Stimulated activated CD4-positive, alpha-beta T cell treated with anti-CD3 and anti-CD28 coated beads, Interleukin-4, amount 100 ng/mL, for 24 hours (primary cell): ENCODE measurements at regions not wholly inside any gene's neighbourhood (a gene's known extent, or its start where the extent isn't known, plus 50 kb on each side); places are given as distances from the start of the nearest gene placed in this dataset.

ENCODE experiments used
- DNase-seq: peaks from one replicate; pipeline ENCODE4 v3.0.0-alpha.2; 2020

- no peak for DNase-seq
Measured at GRCh38 chr3:30341079-30341478, 265.3 kb upstream of the TGFBR2 start.

- DNase-seq = no peak
Measured at GRCh38 chr3:30341851-30342250, 264.6 kb upstream of the TGFBR2 start.

DNA sequence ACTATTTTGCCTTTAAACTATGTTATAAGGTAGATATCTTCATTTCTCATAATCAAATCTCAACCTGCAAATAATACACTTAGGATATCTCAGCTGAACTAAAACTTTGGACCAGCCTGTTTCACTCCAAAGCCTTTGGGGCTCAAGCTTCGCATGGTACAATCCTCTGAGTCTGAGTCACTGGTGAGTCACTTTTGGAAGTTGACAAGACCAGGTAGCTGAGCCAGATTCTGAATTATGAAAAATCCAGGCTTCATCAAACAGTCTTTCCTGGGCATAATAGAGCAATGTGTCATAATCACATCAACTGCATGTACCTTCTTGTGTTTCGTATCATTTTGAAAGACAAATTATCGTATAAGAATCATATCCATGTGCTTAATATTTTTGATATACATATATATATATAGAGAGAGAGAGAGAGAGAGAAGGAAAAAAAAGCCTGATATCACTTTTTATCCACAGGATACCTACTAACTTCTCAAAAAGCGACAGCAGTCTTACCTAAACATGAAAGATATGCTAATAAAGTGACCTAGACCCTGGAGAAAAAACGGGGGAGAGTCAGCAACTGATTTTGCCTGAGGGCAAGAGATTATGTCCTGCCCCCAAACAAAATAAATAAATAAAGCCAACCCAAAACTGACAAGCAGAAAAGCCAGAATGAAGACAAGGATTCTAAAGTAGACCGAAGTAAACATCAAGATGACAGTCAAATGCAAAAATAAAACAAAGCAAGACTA, 263.9 kb upstream of the TGFBR2 start:
- DNase-seq = peak; percentile 41

DNA sequence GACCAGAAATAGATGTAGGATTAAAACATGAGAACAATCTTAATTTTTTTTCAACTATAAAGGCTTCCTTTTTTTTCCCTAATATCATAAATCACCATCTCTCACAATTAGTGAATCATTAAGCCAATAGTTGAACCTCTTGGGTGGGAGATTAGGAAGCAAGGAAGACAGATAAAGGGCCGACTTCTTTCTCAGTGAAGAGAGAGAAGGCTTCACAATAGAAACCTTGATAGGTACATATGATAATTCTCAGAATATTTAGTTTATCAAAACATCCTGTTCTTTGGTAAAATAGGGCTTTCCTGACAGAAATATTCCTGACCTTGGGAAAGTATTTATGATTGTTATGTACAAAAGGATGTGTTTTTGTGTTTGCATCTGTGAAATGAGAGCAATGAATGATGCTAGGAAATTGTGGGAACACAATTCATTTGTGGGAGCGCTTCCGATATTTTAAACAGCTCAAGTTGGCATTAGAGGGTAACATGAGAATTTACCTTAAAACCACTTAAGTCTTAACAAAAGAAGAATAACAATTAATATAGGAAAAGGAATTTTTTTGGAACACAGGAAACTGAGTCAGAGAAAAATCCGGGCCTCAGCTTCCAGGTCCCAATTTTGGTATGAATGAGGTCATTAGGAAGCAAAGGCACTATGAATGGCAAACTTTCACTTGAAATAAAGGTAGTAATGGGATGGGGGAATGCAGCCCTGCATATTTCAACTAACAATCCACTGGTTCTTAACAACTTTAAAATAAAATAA, 263.2 kb upstream of the TGFBR2 start:
- DNase-seq = no peak

GRCh38 chr3:30343861-30344260, 262.5 kb upstream of the TGFBR2 start:
- DNase-seq = no peak

DNA sequence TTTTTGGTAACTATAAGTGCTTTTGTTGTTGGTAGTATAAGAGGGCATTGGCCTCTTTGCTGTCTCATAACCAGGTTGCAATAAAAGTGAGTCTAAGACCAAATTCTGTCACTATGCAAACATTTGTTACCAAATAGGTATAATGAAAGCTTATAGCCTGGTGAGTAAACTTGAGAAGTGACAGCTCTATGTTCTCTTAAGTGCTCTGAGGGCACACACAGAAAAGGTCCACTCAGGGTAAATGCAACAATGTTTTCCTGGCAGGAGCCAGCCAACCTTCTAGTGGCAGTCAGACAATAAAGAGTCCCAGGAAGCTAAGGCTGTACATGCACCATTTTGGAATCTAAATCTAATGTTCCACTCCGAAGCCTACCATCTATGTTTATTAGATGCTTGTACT, 262.1 kb upstream of the TGFBR2 start:
- DNase-seq = no peak

DNA sequence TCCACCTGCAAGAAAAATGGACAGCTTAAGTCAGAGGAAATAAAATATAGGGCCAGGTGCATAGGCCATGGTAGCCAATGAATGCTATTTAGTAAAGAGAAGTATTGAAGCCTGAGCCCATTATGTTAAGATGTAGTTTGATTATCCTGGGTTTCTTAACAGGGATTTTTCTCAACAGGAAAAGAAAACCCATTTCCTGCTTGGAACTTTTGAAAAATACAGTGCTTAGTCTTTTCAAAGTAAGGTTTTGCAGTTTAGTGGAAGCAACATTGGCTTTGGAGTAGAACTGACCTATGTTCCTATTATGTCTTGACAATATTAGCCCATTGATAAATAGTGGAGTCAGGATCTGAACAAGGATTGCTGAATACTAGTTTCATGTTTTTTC, 259.5 kb upstream of the TGFBR2 start:
- no peak for DNase-seq

- peak; percentile 64 for DNase-seq
Measured at GRCh38 chr3:30347679-30348216, 258.7 kb upstream of the TGFBR2 start.

GRCh38 chr3:30349507-30349906, 256.9 kb upstream of the TGFBR2 start:
- DNase-seq = no peak

GRCh38 chr3:30350011-30350410, 256.4 kb upstream of the TGFBR2 start:
- DNase-seq = no peak

DNA sequence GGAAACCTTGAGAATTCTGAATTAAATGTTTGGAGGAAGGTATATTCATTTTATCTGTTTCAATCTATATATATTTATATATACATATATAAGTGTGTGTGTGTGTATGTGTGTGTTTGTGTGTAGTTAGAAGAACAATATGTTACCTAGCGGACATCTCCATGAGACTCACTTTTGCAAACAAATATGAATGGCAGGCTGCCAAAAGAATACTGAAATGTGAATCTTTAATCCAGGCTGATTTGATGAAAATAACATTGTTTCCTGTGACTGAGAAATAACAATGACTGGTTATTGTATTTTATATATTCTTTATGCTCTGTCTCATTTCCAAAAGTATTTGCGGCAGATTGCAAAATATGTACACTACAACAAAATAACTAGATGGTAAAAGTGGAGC, 255.5 kb upstream of the TGFBR2 start:
- DNase-seq = no peak

GRCh38 chr3:30352410-30353318, 253.7 kb upstream of the TGFBR2 start:
- DNase-seq = no peak

DNA sequence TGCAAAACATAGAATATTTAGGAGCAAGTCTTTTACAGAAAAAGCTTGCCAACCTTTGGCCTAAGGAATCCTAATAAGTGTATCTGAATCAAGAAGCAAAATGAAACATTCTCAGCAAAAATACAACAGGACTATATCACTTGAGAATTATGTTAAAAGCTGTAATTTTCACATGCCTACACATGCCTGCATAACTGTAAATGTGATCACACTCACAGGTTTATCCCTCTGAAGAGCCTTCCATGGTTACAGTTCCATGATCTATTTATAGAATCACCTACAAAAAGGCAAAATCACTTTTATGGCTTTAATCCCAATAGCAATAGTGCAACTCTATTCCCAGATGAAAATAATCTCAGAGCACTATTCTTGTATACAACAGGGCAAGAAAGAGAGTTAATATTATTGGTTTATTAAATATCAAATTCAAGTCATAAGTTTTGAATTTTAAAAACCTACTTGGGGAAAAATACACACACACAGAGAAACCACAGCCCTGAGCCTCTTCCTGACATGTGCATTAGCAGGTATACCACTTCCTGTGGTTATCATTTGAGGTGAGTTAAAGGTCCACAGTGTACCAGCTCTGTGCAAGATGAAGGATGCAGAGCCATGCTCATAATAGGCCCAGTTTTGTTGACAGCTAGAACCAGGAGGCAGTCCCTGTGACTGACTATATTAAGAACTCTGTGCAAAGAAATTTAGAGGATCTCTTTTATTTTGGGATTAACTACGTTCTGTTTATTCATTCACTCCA, 252.5 kb upstream of the TGFBR2 start:
- DNase-seq = peak; percentile 55

DNA sequence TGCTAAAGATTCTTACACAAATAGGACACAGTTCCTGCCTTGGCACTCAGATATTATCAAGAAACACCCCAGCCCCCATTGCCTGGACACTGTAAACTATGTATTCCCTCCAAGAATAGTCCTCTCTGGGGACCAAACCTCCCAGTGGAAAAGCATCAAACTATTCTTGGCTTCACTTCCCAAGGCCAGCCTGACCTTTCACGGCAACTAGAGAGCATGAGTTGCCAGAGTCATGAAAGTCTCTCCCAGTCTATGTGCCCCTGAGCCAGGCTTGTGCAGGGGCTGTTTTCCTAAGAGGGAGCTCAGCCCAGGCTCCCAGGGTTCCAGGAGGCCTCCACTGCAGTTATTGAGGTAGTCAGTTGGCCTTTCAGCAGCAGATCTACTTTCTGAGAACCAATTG, 251.9 kb upstream of the TGFBR2 start:
- DNase-seq = no peak

- no peak for DNase-seq
Measured at GRCh38 chr3:30354972-30355371, 251.4 kb upstream of the TGFBR2 start.

DNA sequence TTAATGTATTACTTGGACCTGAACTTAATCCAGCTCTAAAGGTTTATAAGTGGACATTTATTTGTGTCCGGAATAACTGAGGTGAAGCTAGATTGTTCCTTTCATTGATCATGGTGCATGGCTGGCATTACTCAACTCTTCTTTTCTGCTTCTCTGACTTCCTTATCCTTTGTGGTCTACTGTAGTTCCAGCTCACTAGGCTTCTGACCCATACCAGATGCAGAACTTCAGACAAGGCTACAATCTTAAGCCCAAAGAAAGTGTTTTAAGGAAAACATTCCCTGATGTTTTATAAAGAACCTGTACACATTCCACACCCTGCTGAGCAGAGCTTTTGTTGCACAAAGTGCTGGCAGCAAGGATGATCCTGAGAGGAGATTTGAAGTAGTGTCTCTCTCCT, 250.8 kb upstream of the TGFBR2 start:
- DNase-seq = no peak

DNA sequence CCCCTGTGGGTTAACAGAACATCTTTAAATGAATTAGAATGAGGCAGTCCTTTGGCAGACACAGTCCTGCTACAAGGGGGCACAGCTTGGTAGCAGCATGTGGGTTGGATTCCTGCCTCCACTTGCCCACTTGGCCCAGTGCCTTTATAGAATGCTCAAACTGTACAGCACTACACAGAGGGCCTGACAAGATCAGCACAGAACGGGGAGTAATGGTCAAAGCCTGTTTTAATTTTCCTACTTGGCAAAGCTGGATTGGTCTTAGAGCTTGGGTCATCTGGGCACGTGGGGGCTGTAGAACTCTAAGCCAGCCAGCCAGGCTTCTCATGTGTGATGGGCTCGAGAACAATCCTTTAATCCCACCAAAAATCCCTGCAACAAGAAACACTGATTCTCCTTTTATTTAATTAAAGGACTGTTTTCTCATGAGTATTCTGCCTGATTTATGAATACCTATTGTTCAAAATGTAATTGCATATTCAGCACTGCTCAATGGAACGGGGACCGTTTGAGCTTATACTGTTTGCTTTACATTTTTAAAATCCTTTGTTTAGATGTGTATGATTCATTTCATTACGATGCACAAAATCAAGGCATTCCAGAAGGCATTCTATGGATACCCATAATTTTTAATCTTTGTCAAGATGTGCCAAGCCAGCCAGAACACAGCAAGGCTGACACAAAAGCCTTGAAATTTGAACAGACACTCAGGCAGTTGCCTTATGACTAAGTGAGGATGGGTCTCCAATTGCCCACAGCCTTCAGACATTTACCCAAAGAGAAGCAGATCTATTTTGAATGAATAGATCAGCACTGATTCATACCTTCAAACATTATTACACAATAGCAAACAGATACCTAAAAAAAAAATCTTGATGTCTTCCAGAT, 249.3 kb upstream of the TGFBR2 start:
- DNase-seq = no peak

- DNase-seq = no peak
Measured at GRCh38 chr3:30357897-30358296, 248.5 kb upstream of the TGFBR2 start.

GRCh38 chr3:30358871-30359270, 247.5 kb upstream of the TGFBR2 start:
- no peak for DNase-seq

DNA sequence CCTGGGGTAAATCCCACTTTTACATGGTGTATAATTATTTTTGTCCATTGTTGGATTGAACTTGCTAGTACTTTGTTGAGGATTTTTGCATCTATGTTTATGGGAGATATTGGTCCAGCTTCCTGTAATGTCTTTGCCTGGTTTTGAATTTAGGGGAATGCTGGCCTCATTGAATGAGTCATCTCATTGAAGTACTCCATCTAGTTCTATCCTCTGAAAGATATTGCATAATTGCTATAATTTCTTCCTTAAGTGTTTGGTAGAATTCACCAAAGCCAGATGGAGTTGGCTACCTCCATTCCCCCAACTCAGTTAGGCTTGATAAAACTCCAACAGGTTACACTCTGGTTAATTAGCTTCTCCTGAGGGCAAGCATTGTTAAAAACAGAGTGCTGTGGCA, 237.4 kb upstream of the TGFBR2 start:
- no peak for DNase-seq

DNA sequence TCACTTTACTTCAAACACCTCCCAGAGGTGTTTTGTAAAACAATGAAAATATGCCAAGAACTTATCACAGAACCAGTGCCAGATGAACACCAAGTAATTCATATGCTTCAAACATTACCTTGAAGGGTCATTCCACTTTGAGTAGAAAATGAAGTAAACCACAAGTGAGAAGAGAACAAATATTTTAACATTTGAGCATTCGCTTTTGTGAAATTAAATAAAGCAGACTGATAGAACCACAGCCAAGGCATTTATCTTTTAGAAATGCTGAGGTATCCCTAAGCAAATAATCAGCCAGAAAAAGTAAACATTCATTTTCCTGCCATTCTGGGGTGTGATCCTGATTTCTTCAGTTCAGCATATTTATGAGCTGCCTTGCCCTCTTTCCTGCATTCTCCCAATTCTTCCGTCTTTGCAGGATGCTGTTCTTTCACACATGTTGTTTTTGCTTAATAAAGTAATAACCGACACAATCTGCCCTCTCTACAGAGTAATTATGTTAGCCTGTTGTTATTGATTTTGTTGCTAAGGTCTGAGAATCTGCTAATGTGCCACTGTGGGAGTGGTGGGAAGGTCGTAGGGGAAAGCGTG, 235.6 kb upstream of the TGFBR2 start:
- no peak for DNase-seq
